H9 (cell line): ENCODE measurements at regions not wholly inside any gene's neighbourhood (a gene's known extent, or its start where the extent isn't known, plus 50 kb on each side); places are given as distances from the start of the nearest gene placed in this dataset.

Experiments
- DNase-seq: peaks from one replicate; pipeline ENCODE4 v3.0.0-alpha.2; 2017
- H2AFZ ChIP-seq: one replicate; pipeline ENCODE4 v1.6.1; 2013; ENCODE audit warnings: mild to moderate bottlenecking, low read length, control low read depth, moderate library complexity
- H2AK5ac ChIP-seq: 2 replicates; pipeline ENCODE4 v1.6.1; 2013; ENCODE audit warnings: low read length, control low read depth, mixed read lengths; ENCODE audit not compliant: insufficient read length
- H2BK120ac ChIP-seq: one replicate; pipeline ENCODE4 v1.6.1; 2013; ENCODE audit warnings: low read depth, mild to moderate bottlenecking, low read length, control low read depth, inconsistent platforms; ENCODE audit not compliant: poor library complexity, severe bottlenecking
- H2BK12ac ChIP-seq: 2 replicates; pipeline ENCODE4 v1.6.1; 2013; ENCODE audit warnings: low read length, control low read depth, mixed read lengths, low read depth; ENCODE audit not compliant: insufficient read length
- H2BK15ac ChIP-seq: 2 replicates; pipeline ENCODE4 v1.6.1; 2013; ENCODE audit warnings: low read depth, low read length, control low read depth
- H2BK20ac ChIP-seq: one replicate; pipeline ENCODE4 v1.6.1; 2013; ENCODE audit warnings: low read depth, mild to moderate bottlenecking, low read length, control low read depth, inconsistent platforms; ENCODE audit not compliant: poor library complexity, severe bottlenecking
- H2BK5ac ChIP-seq: 2 replicates; pipeline ENCODE4 v1.6.1; 2013; ENCODE audit warnings: low read length, control low read depth, mixed read lengths; ENCODE audit not compliant: insufficient read length
- H3K14ac ChIP-seq: 2 replicates; pipeline ENCODE4 v1.6.1; 2013; ENCODE audit warnings: low read length, control low read depth; ENCODE audit not compliant: insufficient read depth
- H3K18ac ChIP-seq: 2 replicates; pipeline ENCODE4 v1.6.1; 2013; ENCODE audit warnings: low read depth, mild to moderate bottlenecking, mixed read lengths, low read length, control low read depth; ENCODE audit not compliant: insufficient read length
- H3K23ac ChIP-seq: 2 replicates; pipeline ENCODE4 v1.6.1; 2013; ENCODE audit warnings: low read length, control low read depth, mixed read lengths, low read depth; ENCODE audit not compliant: insufficient read length
- H3K23me2 ChIP-seq: 2 replicates; pipeline ENCODE4 v1.6.1; 2013; ENCODE audit warnings: low read depth, mild to moderate bottlenecking, mixed read lengths, low read length, control low read depth; ENCODE audit not compliant: insufficient read length, poor library complexity, severe bottlenecking
- H3K27ac ChIP-seq: 2 replicates; pipeline ENCODE4 v1.5.1; 2013; ENCODE audit warnings: low read length, control low read depth, mixed read lengths, low read depth; ENCODE audit not compliant: insufficient read length
- H3K27me3 ChIP-seq: 2 replicates; pipeline ENCODE4 v1.6.1; 2013; ENCODE audit warnings: low read length, control low read depth, inconsistent platforms; ENCODE audit not compliant: insufficient read depth
- H3K4ac ChIP-seq: 2 replicates; pipeline ENCODE4 v1.6.1; 2013; ENCODE audit warnings: low read depth, mild to moderate bottlenecking, control low read depth, inconsistent platforms, low read length, moderate library complexity
- H3K4me1 ChIP-seq: 2 replicates; pipeline ENCODE4 v1.6.1; 2013; ENCODE audit warnings: low read length, control low read depth, inconsistent platforms; ENCODE audit not compliant: insufficient read depth
- H3K4me2 ChIP-seq: 2 replicates; pipeline ENCODE4 v1.6.1; 2013; ENCODE audit warnings: low read length, control low read depth, mixed read lengths; ENCODE audit not compliant: insufficient read length, insufficient read depth
- H3K56ac ChIP-seq: 2 replicates; pipeline ENCODE4 v1.6.1; 2013; ENCODE audit warnings: low read depth, mild to moderate bottlenecking, mixed read lengths, low read length, control low read depth; ENCODE audit not compliant: insufficient read length
- H3K79me1 ChIP-seq: 2 replicates; pipeline ENCODE4 v1.6.1; 2013; ENCODE audit warnings: low read depth, mild to moderate bottlenecking, moderate library complexity, low read length, control low read depth, inconsistent platforms; ENCODE audit not compliant: insufficient read depth, poor library complexity, severe bottlenecking
- H3K79me2 ChIP-seq: 2 replicates; pipeline ENCODE4 v1.6.1; 2013; ENCODE audit warnings: low read length, control low read depth, inconsistent platforms; ENCODE audit not compliant: insufficient read depth
- H3K9ac ChIP-seq: 2 replicates; pipeline ENCODE4 v1.6.1; 2013; ENCODE audit warnings: low read length, control low read depth, mixed read lengths; ENCODE audit not compliant: insufficient read length; ENCODE audit errors: extremely low read depth
- H3K9me3 ChIP-seq: one replicate; pipeline ENCODE4 v1.6.1; 2013; ENCODE audit warnings: low read depth, low read length, inconsistent platforms; ENCODE audit not compliant: control insufficient read depth
- H3T11ph ChIP-seq: one replicate; pipeline ENCODE4 v1.6.1; 2013; ENCODE audit warnings: mild to moderate bottlenecking, low read length, control low read depth, inconsistent platforms
- H4K20me1 ChIP-seq: one replicate; pipeline ENCODE4 v1.6.1; 2013; ENCODE audit not compliant: control insufficient read depth, insufficient read length, insufficient read depth
- H4K5ac ChIP-seq: 2 replicates; pipeline ENCODE4 v1.6.1; 2013; ENCODE audit warnings: low read depth, mild to moderate bottlenecking, mixed read lengths, low read length, control low read depth; ENCODE audit not compliant: insufficient read length
- H4K8ac ChIP-seq: replicated peaks from 2 replicates; pipeline ENCODE4 v1.6.1; 2013; ENCODE audit warnings: low read length, control low read depth, mixed read lengths, low read depth; ENCODE audit not compliant: insufficient read length
- H4K91ac ChIP-seq: 2 replicates; pipeline ENCODE4 v1.6.1; 2013; ENCODE audit warnings: low read depth, mild to moderate bottlenecking, moderate library complexity, mixed read lengths, low read length, control low read depth; ENCODE audit not compliant: insufficient read length
- H3K27ac Mint-ChIP-seq, 3 experiments: 2 replicates in 2 of 3; 3 replicates in 1 of 3; pipeline ENCODE4 v1.8.0; 2020 to 2021; ENCODE audit warnings: mixed read lengths in 3 of 3, mild to moderate bottlenecking in 1 of 3, moderate library complexity in 1 of 3
- H3K27me3 Mint-ChIP-seq: 2 replicates; pipeline ENCODE4 v1.8.0; 2021; ENCODE audit warnings: low read depth, mild to moderate bottlenecking, moderate library complexity, mixed read lengths
- H3K36me3 Mint-ChIP-seq, 3 experiments: 2 replicates in 2 of 3; 3 replicates in 1 of 3; pipeline ENCODE4 v1.8.0; 2020 to 2021; ENCODE audit warnings: low read depth in 3 of 3, mixed read lengths in 3 of 3; ENCODE audit not compliant: insufficient read depth in 1 of 3
- H3K4me1 Mint-ChIP-seq, 2 experiments: 2 replicates each; pipeline ENCODE4 v1.8.0; 2020; ENCODE audit warnings: mixed read lengths in 2 of 2
- H3K4me3 Mint-ChIP-seq, 2 experiments: 2 replicates in 1 of 2; 3 replicates in 1 of 2; pipeline ENCODE4 v1.8.0; 2020 to 2021; ENCODE audit warnings: mild to moderate bottlenecking in 2 of 2, mixed read lengths in 2 of 2, moderate library complexity in 1 of 2
- H3K9me3 Mint-ChIP-seq, 2 experiments: 2 replicates in 1 of 2; 3 replicates in 1 of 2; pipeline ENCODE4 v1.8.0; 2020; ENCODE audit warnings: mild to moderate bottlenecking in 2 of 2, mixed read lengths in 2 of 2, moderate library complexity in 1 of 2
- WGBS: extraction: QIAGEN DNeasy Blood & Tissue Kit; methylation state at CpG from one replicate; pipeline ENCODE4 v1.1.7; 2013; ENCODE audit warnings: missing lambda C conversion rate, low lambda C conversion rate, mixed read lengths; ENCODE audit not compliant: insufficient read length; ENCODE audit errors: extremely low coverage; 5-methylcytosine and 5-hydroxymethylcytosine counted together
- TF ChIP-seq, protein P1 (sequence below): fragments of 200-600 bp; sonication (generic); conservative IDR thresholded peaks from 3 replicates; pipeline ENCODE4 v1.8.0; 2021; ENCODE audit warnings: antibody characterized with exemption, mild to moderate bottlenecking

GRCh38 chr20:24166123-24166381, 177.5 kb upstream of the GGTLC1 start:
- H2AK5ac ChIP-seq = no peak overlapping the region
- no peak overlapping the region for H3K14ac ChIP-seq
- no peaks in the 10 kb centered on the region for H4K20me1 ChIP-seq
- Mint-ChIP-seq H3K27me3 (peaks cover 2% of the 10 kb centered on the region; the same call in 1 of the 2 replicates), H3K36me3 (no peaks in the 10 kb centered on the region), H3K4me3 (no peak overlapping the region), H3K4me1 (peaks cover 28% of the 10 kb centered on the region in 2 experiments), H3K27ac (peak overlapping the region in 1 of 3 experiments; percentile 46; a peak in 1 of 7 replicates), H3K9me3 (peaks cover 0 to 5% of the 10 kb centered on the region in 2 experiments; a peak in 3 of 5 replicates)
- no peak overlapping the region for H3K4me2 ChIP-seq
- no peak overlapping the region for H3K18ac ChIP-seq
- H3K9me3 ChIP-seq = no peaks in the 10 kb centered on the region
- no peak overlapping the region for H3K9ac ChIP-seq
- no peak overlapping the region for H3K23ac ChIP-seq
- H3K23me2 ChIP-seq = no peaks in the 10 kb centered on the region
- H2BK20ac ChIP-seq = no peak overlapping the region
- H4K5ac ChIP-seq = no peak overlapping the region
- no peak overlapping the region for H2BK15ac ChIP-seq
- H3K4ac ChIP-seq = no peak overlapping the region
- no peak overlapping the region for H2BK5ac ChIP-seq
- no peak for DNase-seq
- TF ChIP-seq, protein P1, sequence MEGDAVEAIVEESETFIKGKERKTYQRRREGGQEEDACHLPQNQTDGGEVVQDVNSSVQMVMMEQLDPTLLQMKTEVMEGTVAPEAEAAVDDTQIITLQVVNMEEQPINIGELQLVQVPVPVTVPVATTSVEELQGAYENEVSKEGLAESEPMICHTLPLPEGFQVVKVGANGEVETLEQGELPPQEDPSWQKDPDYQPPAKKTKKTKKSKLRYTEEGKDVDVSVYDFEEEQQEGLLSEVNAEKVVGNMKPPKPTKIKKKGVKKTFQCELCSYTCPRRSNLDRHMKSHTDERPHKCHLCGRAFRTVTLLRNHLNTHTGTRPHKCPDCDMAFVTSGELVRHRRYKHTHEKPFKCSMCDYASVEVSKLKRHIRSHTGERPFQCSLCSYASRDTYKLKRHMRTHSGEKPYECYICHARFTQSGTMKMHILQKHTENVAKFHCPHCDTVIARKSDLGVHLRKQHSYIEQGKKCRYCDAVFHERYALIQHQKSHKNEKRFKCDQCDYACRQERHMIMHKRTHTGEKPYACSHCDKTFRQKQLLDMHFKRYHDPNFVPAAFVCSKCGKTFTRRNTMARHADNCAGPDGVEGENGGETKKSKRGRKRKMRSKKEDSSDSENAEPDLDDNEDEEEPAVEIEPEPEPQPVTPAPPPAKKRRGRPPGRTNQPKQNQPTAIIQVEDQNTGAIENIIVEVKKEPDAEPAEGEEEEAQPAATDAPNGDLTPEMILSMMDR = no peak
- no peak overlapping the region for H2BK120ac ChIP-seq
- H4K8ac ChIP-seq = no peak overlapping the region
- no peaks in the 10 kb centered on the region for H3K79me1 ChIP-seq
- H3K56ac ChIP-seq = no peak overlapping the region
- no peak overlapping the region for H3T11ph ChIP-seq
- no peaks in the 10 kb centered on the region for H3K79me2 ChIP-seq
- H2AFZ ChIP-seq = no peak overlapping the region
- H3K27me3 ChIP-seq = no peaks in the 10 kb centered on the region
- no peak overlapping the region for H4K91ac ChIP-seq
- peaks cover 12% of the 10 kb centered on the region; the same call in 1 of the 2 replicates for H3K4me1 ChIP-seq
- H2BK12ac ChIP-seq = no peak overlapping the region
- no peak overlapping the region for H3K27ac ChIP-seq
- WGBS = no CpG with 5 or more reads among the region's 4 CpGs
